NCI-H446 (cell line): ENCODE measurements at regions not wholly inside any gene's neighbourhood (a gene's known extent, or its start where the extent isn't known, plus 50 kb on each side); places are given as distances from the start of the nearest gene placed in this dataset.
"Not testable (repeated sequence)": the region's sequence is repeated elsewhere in the genome, so short reads cannot be mapped to it uniquely, and the experiment has no call there.

Experiments
- DNase-seq, 2 experiments: peaks; one replicate each; lab custom pipeline; 2025; lab: John Stamatoyannopoulos, UW

DNA sequence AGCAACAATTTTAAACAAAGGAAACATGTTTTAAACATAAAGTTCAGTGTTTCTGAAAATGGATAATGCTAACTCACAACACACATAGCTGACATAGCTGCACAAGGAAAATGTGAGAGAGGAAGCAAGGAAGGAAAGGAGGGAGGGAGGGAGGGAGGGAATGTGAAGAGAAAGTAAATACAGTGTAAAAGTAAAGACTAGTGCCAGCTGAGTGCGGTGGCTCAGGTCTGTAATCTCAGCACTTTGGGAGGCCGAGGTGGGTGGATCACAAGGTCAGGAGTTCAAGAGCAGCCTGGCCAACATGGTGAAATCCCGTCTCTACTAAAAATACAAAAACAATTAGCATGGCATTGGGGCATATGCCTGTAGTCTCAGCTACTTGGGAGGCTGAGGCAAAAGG is 373.7 kb upstream of the CXADR start:
- not testable (repeated sequence) for DNase-seq

DNA sequence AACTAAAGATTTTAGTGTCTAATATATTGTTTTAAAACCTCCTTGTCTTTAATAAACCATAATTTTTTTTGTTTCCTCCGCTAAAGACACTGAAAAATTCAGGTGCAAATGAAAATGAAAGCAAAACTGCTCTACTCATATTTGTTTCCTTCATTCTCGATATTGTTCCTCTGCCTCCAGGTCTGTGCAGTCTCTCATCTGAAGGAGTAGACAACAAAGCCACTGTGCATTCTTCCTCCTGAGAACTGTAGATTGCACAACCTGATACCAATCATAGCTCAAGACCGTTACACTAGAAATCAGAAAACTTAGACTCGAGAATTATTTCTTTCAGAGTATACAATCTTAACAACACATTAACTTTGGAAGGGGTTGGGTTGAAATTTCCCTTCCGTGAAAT is 373.1 kb upstream of the CXADR start:
- DNase-seq, result no peak

DNA sequence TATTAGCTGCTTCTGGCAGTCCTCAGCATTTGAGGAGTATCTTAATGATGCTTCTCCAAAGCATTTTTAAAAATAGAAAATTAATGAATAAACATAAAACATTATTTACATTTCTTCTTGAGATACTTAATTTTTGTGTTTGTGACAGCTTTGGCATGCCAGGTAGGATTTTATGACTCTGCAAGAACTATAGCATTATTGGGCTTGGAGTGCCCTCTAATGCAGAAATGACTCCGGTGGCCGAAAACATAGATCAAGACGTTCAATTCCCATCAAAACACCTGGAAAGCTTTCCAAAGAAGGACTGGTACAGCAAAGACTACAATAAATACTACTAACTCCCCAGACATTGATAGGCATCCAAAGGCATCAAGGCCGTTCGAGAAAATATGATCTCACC is 366.4 kb upstream of the CXADR start:
- DNase-seq, result no peak

DNA sequence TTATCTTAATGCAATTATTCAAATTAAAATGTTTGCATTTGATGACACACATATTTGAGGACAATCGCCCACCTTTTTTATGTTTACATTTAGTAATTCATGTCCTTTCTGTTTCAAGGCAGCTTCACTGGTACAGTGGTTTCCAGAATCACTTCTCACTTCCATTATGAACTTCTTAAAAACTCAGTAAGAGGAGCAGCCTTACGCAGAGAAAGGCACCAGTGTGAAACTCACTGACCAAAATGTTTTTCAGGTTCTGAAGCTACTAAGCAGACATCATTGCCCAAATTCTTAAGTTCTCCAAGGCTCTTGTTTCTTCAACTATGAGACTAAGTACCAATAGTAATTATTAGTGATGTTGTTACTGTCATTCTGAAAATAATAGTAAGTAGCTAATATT is 353.1 kb upstream of the CXADR start:
- no peak for DNase-seq

DNA sequence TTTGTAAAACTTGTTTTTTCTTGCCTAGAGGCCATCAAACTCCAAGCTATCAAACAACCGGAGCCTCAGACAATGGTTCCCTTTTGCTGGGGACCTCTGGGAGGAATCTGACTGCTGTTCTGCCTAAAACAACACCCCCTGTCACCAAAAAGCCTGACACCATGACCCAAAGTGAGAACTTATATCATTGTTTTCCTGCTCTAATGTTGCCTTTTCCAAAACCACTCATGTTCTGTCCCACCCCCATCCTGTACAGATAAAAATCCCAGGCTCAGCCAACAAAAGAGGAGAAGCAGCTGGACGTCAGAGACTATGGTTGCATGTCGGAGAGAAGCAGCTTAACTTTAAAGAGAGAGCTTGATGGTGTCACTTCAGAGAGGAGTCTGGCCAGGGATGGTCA is 327.2 kb upstream of the CXADR start:
- DNase-seq, result no peak

DNA sequence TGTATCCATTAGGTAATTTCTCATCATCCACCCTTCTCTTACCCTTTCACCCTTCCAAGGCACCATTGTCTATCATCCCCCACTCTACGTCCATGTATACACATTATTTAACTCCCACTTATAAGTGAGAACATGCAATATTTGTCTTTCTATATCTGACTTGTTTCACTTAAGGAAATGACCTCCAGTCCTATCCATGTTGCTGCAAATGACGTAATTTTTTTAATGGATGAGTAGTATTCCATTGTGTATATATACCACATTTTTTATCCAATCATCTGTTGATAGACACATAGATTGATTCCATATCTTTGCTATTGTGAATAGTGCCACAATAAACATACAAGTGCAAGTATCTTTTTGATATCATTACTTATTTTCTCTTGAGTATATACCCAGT is 322.9 kb upstream of the CXADR start:
- DNase-seq, result no peak

DNA sequence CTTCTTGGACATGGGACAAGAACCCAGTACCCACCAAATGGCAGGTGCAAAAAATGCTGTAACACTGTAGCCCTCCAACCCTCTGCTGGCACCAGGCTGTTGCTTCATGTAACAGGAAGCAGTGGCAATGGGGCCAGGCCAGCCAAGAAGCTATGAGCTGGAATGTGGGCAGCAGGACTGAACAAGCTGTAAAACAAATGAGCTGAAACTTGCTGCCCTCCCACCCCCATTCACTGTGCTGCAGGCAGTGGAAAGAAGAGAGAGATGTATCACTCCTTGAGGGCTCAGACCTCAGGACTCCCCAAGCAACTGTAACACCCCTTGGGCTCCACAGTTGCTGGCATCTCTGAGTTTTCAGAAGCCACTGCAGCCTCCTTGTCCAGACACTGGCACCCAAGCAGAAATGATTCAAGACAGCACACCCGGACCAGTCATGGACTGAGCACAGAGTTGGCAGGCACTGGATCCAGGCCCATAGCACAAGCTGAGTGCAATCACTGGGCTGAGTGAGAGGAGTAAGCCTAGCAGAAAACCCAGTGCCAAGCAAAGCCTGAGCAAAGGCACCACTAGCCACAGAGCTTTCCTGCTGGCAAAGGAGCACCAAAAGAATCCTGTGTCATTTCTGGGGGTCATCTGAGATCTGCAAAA is 321.4 kb upstream of the CXADR start:
- no peak for DNase-seq

DNA sequence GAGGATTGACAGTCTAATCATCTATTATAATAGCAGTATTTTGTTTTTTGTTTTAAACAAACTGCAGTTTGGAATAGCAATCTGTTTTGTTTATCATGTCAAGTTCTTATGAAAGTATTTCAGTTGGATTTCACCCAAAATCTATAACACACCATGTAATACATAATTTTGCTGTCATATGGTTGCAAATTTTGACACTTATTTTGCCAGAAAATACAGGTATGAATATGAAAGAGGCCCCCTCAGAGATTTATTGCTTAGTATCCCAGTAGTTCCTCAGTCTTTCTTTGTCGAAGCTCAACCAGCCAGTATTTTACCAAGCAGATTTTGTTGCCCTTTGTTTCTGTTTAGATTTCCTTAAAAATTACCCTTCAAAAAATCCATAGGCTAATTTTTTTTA is 317.5 kb upstream of the CXADR start:
- DNase-seq, result no peak

DNA sequence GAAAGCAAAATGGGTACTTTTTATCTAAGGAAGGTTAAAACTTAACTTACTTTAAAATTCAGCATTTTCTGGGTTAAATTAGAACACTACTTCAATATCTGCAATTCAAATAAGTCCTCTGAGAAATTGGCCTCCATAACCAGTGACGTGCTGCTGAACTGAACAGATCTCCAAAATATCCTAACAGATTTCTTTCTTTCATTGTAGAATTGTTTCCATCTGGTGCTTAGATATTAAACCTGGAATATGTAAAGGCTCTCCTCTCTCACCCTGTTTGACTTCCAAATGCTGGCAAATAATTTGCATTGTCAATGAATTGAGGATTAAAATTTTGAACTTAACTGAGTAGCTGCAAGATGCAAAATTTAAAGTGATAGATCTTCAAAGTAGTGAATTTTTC is 316.9 kb upstream of the CXADR start:
- DNase-seq, result peak in 1 of 2 experiments; percentile 43

DNA sequence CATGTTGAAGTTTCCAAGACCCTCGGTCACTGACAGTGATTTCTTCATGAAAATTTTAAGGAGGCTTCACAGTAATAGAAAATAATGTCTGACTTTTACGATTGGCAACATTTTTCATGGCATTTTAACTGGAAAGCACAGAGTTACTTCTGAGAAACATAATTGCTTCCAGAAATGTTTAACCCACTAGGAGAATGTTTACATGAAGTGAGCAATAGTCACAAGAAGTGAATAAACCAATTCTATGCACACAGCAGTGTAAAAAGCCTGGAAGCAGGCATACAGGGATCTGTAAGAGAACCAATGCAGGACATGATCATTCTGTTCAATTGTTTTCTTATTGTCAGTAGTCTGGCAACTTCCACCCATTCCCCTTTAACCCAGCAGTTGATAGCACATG is 316.2 kb upstream of the CXADR start:
- no peak for DNase-seq

DNA sequence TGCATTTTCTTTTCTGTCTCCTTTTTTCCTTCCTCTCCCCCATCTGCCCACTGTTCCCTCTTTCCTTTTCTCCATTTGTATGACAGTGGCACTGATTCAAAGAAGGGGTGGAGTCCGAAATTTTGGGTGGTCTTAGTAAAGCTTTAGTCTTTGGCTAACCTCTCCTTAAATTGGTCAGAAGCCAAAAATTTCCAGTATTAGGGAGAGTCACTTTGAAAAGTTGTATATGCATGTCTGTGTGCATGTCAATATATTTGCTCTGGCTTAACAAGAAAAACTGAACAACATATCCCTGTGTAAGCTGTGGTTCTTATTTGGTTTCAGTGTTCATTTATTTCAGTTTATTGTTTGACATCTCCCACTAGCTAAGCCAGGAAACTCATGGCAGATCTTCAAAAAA is 314.8 kb upstream of the CXADR start:
- DNase-seq, result peak in 1 of 2 experiments; percentile 22

DNA sequence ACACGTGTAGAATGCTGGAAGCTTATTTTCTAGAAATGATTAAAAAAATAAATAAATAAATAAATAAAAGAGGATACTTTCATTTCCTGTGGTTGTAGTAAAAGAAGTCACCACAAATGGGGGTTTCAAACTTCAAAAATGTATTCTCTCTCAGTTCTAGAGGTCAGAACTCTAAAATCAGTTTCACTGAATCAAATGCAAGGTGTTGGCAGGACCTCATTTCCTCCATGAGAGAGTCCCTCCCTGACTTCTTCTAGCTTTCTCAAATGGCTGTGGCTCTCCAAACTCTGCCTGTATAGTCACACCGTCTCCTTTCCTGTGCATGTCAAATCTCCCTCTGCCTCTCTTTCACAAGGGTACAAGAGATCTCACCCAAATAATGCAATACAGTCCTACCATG is 312.6 kb upstream of the CXADR start:
- no peak for DNase-seq

DNA sequence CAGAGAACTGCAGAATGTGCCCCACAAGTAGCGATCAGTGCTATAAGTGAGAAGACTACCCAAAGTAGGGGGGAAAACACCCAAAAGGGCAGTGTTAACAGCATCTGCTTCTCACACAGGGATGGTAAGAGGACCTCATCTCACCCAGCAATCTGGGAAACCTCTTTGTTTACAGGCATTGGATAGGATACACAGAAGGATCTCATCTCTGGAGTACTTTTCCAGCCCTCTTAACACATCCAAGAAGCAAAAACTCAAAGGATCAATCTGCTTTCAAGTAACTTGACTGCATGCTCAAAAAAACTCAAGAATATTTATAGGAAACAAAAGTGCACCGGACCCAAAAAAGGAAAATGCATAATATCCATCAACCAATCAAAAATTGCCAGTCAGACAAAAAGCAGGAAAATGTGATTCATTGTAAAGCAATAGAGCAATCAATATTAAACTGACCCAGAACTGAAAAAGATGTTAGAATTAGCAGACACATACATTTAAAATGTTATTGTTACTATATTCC is 311.0 kb upstream of the CXADR start:
- DNase-seq, result no peak

DNA sequence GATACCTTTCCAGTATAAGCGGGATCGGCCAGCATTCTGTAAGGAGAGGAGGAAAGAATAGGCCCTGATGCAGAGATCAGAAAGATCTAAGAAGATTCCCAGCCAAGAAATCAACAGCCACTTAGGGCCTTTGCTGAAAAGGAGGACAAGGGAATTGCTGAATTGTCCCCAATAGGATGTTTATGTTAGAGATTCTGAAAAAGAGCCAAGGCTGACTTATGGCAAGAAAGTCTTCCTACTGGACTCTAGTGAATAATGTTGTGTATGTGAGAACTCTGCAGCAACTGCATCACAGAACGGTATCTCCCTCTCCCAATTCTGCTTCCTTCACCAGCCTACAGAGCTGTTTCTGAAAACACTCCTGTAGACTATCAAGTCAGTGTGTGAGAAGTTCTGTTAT is 298.0 kb upstream of the CXADR start:
- DNase-seq, result no peak

DNA sequence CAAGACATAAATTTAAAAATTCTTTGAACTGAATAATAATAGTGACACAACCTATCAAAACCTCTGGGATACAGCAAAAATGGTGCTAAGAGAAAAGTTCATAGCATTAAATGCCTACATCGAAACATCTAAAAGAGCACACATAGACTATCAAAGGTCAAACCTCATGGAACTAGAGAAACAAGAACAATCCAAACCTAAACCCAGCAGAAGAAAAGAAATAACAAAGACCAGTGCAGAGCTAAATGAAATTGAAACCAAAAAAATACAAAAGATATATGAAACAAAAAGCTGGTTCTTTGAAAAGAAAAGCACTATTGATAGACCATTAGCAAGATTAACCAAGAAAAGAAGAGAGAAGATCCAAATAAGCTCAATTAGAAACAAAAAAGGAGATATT is 293.8 kb upstream of the CXADR start:
- DNase-seq, result not testable (repeated sequence)

DNA sequence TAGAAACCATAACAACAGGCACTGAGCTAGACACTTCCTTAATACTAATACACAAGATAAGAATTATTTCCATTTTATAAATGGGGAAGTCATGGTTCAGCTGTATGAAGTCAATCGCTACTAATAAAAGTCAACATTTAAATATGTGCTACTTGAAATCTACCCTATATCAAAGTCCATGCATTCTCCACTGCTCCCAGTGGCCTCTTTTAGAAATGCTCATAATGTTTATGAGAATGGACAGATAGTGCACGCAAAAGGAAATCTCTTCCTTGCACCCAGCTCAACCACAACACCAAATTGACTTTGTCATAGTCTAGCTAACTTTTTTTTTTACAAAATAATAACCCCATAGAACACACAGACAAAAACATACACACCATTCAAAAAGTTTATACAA is 281.7 kb upstream of the CXADR start:
- DNase-seq, result no peak

DNA sequence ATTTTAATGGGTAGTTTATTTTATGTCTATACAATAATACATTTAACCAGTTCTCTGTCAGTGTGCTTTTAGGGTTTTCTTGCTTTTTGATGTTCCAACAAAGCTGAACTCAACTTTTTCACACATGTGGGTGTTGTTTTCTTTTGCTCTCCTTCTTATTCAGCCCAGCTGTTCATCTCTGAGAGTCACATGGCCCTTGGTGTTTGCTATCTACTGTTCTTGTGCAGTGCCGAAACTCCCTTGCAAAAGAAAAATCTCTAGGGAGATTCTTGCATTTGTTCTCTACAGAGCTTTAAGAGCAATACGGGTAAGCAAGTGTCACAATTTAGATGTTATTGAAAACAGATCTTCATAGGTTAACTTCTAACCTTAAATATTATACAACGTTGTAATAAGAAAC is 281.1 kb upstream of the CXADR start:
- DNase-seq, result no peak

DNA sequence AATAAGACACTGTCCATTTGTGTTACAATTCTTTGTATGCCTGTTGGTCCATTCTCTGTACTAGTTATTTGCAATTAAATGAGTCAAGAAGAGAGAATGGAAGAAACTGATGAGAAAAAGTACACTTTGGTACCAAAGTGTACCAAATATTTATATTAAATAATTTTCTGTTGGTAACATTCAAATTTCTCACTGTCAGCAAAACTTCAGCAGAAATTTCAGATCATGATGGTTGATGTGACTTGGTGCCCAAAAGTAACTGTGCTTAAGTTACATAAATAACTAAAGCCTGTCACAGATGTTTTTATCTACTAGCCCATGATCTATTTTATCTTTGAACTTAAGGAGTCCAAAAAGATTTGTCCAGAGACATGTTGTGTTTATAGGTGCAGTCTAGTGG is 274.4 kb upstream of the CXADR start:
- DNase-seq, result no peak

DNA sequence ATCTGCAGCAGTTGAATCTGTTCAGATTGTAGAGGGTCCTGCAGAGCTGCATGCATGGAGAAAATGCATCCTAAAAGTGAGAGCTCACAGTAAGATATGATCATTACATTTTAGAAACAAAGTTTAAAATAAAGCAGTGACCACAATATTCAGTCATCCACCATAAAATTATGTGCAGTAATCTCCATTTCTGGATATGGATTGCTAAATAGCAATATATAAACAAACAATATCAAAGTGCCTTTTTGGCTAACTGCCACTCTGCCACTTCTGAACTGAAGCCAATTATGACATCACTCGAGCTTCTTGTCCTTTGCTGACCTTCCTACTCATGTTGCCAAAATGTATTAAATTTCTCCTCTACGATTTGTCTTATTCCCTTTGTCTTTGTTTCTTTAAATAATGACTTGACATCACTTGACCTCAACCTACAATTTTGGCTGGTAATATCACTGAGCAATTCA is 262.0 kb upstream of the CXADR start:
- peak in 1 of 2 experiments; percentile 54 for DNase-seq

DNA sequence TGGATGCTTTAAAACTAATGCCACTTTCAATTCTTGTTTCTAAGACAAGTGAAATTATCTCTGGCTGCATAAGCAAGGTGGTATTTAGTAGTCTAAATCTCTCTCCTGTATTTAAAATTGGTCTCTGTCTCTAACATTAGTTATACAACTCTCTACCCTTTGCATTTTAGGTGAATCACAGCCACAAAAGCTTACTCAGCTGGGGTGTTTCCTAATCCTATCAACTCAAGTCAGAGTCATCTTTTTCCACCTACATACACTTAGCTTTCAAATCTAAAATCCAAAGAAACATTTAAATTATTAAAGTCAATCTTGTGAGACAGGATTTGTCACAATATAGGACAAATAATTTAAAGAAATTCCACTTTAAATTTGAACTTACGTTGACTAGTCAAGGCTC is 255.1 kb upstream of the CXADR start:
- DNase-seq, result no peak

DNA sequence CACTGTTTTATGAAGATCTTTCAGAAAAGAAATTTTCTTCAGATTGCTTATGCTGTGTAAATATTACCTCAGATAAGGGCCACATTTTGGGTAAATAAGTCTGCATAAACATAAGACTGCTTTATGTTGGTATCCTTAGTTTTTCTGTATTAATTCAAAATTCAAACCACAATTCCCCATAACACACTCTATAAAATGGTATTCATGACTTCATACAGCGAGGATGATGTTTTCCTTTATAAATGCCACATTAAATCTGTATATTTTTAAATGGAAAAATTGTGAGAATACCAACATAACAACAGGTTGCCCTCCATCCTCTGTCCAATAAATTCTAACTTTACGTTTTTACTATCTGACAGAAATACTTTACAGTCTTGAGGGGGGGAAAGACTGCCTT is 248.7 kb upstream of the CXADR start:
- no peak for DNase-seq

DNA sequence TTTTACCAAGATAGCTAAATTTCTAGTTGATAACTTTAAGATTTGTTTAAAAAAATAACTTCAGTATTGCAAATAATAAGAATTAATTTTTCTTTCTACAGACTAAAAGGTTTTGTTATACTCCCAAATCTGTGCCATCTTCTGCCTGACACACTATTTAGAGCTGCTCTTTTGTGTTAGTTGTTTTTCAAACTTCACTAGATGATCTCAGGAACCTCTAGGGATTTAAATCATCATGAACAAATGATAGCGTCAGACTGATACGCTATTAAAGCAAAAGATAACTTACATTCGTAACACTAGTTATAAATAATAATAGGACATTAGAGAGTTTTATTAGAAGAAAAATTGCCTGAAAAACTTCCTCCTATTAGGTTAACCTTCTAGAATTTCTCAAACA is 243.1 kb upstream of the CXADR start:
- DNase-seq, result no peak

DNA sequence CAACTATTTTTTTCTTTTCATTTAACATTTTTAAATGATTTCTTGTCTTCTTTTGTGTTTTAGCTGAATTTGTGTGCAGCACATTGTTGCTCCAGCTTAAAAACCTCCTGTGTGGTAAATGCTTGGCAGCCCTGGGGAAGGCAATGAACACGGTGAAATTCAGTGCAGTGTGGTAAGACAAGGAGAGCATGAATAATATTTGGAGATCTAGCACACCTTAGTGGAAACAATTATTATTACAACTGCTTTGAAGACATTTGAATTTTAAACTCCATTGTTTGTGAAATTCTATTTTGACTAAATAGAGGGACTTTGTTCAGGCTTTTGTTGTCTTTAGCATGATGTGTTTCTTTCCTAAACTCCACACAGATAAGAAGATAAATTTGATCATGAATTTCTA is 242.6 kb upstream of the CXADR start:
- peak in 1 of 2 experiments; percentile 77 for DNase-seq

DNA sequence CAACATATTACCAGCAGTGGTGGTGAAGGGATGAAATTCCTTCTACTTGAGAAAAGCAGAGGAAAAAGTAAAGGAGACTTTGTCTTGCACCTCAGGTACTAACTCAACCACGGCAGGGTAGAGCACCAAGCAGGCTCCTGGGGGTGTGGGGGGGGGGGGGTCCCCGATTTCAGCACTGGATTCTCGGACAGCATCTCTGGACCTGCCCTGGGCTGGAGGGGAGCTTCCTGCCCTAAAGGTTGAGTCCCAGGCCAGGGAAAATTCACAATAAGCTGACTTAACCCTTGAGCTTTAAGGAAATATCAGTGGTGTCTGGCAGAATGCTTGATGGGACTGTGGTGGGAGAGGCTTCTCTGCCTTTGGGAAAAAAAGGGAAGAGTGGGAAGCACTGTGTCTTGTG is 233.2 kb upstream of the CXADR start:
- DNase-seq, result no peak
